ENCODE measurements at regions not wholly inside any gene's neighbourhood (a gene's known extent, or its start where the extent isn't known, plus 50 kb on each side); places are given as distances from the start of the nearest gene placed in this dataset.

- ChIA-PET CTCF (ENCODE audit: partially characterized antibody) (interaction anchor here (0.7 to 3.2 kb wide), 4 partner anchors 13 to 446 kb away, joined by 3 to 13 read pairs (median 4); no protein-coding TSS in a partner anchor), POLR2A (ENCODE audit: partially characterized antibody) (no interaction called here)
- no peaks in the 10 kb centered on the region for H3K4me1 ChIP-seq (replicated peaks in 1 of 4; ENCODE audit: control insufficient read depth in 3 of 4, insufficient read depth in 4 of 4, low read length in 3 of 4)
- no peak overlapping the region for H2BK20ac ChIP-seq (ENCODE audit: low read length)
- FAIRE-seq (no peak), DNase-seq (ENCODE audit: low read depth in 1 of 2, low spot score in 2 of 2) (no peak)
- H4K8ac ChIP-seq (ENCODE audit: extremely low read depth, insufficient read depth, low read length) = no peak overlapping the region
- H3K14ac ChIP-seq (ENCODE audit: insufficient read length) = no peak overlapping the region
- H3K79me2 ChIP-seq (ENCODE audit: control insufficient read depth in 1 of 2, insufficient read depth in 2 of 2, low read length in 2 of 2) = no peaks in the 10 kb centered on the region
- H4K91ac ChIP-seq (replicated peaks; ENCODE audit: insufficient read length, low read length) = no peak overlapping the region
- no peak overlapping the region for H4K5ac ChIP-seq (ENCODE audit: insufficient read length, low read depth, low read length)
- no peak overlapping the region for H3K4me3 ChIP-seq (ENCODE audit: extremely low read depth in 1 of 4, insufficient read depth in 2 of 4, low read depth in 3 of 4, low read length in 4 of 4)
- no peaks in the 10 kb centered on the region for H3K36me3 ChIP-seq (ENCODE audit: control insufficient read depth in 2 of 4, insufficient read depth in 4 of 4, low read length in 3 of 4)
- no peak overlapping the region for H3K23ac ChIP-seq (ENCODE audit: insufficient read length)
- no peaks in the 10 kb centered on the region for H4K20me1 ChIP-seq (replicated peaks in 1 of 2; ENCODE audit: control insufficient read depth in 1 of 2, insufficient read depth in 2 of 2, low read length in 2 of 2)
- WGBS, 2 experiments (ENCODE audit: extremely low coverage in 1 of 2, insufficient coverage in 1 of 2, insufficient read length in 1 of 2, insufficient replicate concordance in 2 of 2, low coverage in 1 of 2, low lambda C conversion rate in 2 of 2, missing lambda C conversion rate in 1 of 2) = 85% methylated on average over 3 of the region's 3 CpGs; no CpG with 5 or more reads in 1 of the 2 experiments
- H3K79me1 ChIP-seq (ENCODE audit: low read depth, low read length) = no peaks in the 10 kb centered on the region
- H2BK15ac ChIP-seq (ENCODE audit: low read length) = no peak overlapping the region
- no peak overlapping the region for H3K4ac ChIP-seq (replicated peaks; ENCODE audit: insufficient read length, low read depth, low read length)
- no peak overlapping the region for H2BK12ac ChIP-seq (ENCODE audit: low read depth, low read length)
- H2BK120ac ChIP-seq (replicated peaks; ENCODE audit: low read depth, low read length) = no peak overlapping the region
- no peak overlapping the region for H3K18ac ChIP-seq (ENCODE audit: extremely low read depth, low read length)
- H3K4me2 ChIP-seq (ENCODE audit: insufficient read depth in 1 of 2, low read depth in 2 of 2, low read length in 2 of 2) = no peak overlapping the region
- no peaks in the 10 kb centered on the region for H3K9me3 ChIP-seq (ENCODE audit: insufficient read depth in 2 of 2, low read depth in 1 of 2, low read length in 1 of 2)
- H2AFZ ChIP-seq (ENCODE audit: low read length) = no peak overlapping the region
- H2AK5ac ChIP-seq (ENCODE audit: low read depth, low read length) = no peak overlapping the region
- peaks cover 0 to 2% (median 0%) of the 10 kb centered on the region in 4 experiments; a peak in 1 of 7 replicates for H3K27me3 ChIP-seq (replicated peaks in 1 of 4; ENCODE audit: control insufficient read depth in 3 of 4, extremely low read depth in 1 of 4, insufficient read depth in 3 of 4, low read length in 3 of 4)
- peaks cover 2% of the 10 kb centered on the region; the same call in 1 of the 2 replicates for H3K23me2 ChIP-seq (ENCODE audit: low read depth, low read length)
- no peak overlapping the region for H3K56ac ChIP-seq (replicated peaks; ENCODE audit: insufficient read length, low read depth, low read length)
- no peak overlapping the region for H2BK5ac ChIP-seq (ENCODE audit: low read depth, low read length)
- no peak overlapping the region for H3K27ac ChIP-seq (ENCODE audit: low read depth, low read length)
- H3K9ac ChIP-seq (replicated peaks in 1 of 4; ENCODE audit: extremely low read depth in 1 of 4, low read depth in 3 of 4, low read length in 3 of 4) = no peak overlapping the region
- no peak for TF ChIP-seq ASH2L (IDR thresholded peaks at IDR 0.05; ENCODE audit: low read length)
- TF ChIP-seq EGR1 (IDR thresholded peaks at IDR 0.05; ENCODE audit: borderline replicate concordance, low read depth, low read length) = no peak
- no peak for TF ChIP-seq SRF (IDR thresholded peaks at IDR 0.05; ENCODE audit: low read depth, low read length)
- no peak for TF ChIP-seq SP1 (IDR thresholded peaks at IDR 0.05; ENCODE audit: low read depth, low read length)
- no peak for TF ChIP-seq POU5F1 (IDR thresholded peaks at IDR 0.05; ENCODE audit: low read depth, low read length)
- no peak for TF ChIP-seq CTBP2 (IDR thresholded peaks at IDR 0.05; ENCODE audit: borderline replicate concordance, insufficient read depth, insufficient read length, low read length)
- TF ChIP-seq TAF1 (IDR thresholded peaks at IDR 0.05; ENCODE audit: low read depth, low read length) = no peak
- no peak for TF ChIP-seq HDAC2 (IDR thresholded peaks at IDR 0.05; ENCODE audit: borderline replicate concordance in 1 of 2, low read depth in 2 of 2, low read length in 2 of 2)
- TF ChIP-seq SIX5 (IDR thresholded peaks at IDR 0.05; ENCODE audit: low read depth, low read length) = no peak
- TF ChIP-seq CHD1 (IDR thresholded peaks at IDR 0.05; ENCODE audit: low read depth, low read length) = no peak
- TF ChIP-seq RBBP5 (IDR thresholded peaks at IDR 0.05; ENCODE audit: borderline replicate concordance, low read depth, low read length) = no peak
- TF ChIP-seq EZH2 (IDR thresholded peaks at IDR 0.05; ENCODE audit: low read depth, low read length, severe bottlenecking) = no peak
- no peak for TF ChIP-seq SP2 (IDR thresholded peaks at IDR 0.05; ENCODE audit: low read length)
- TF ChIP-seq ZNF274 (IDR thresholded peaks at IDR 0.05; ENCODE audit: borderline replicate concordance, extremely low read depth, low read length) = no peak
Measured at GRCh38 chr6:84441456-84441855, 214.0 kb upstream of the CEP162 start.

Measured in H1 (cell line).